ENCODE measurements at regions not wholly inside any gene's neighbourhood (a gene's known extent, or its start where the extent isn't known, plus 50 kb on each side); places are given as distances from the start of the nearest gene placed in this dataset.

GRCh38 chr14:59028476-59029202 lies 159.8 kb upstream of the DAAM1 start:
- peak; percentile 74 for TF ChIP-seq CTCF (IDR thresholded peaks at IDR 0.05)
- Histone ChIP-seq H3K79me2 (no peaks in the 10 kb centered on the region), H3K9ac (no peak overlapping the region), H3K27ac (no peak overlapping the region), H3K4me3 (ENCODE audit: low read depth, low read length) (no peak overlapping the region), H3K27me3 (ENCODE audit: control insufficient read depth, insufficient read depth, low read length) (no peaks in the 10 kb centered on the region), H3K9me3 (ENCODE audit: control insufficient read depth, low read length) (no peaks in the 10 kb centered on the region), H3K4me2 (ENCODE audit: low read length) (peak overlapping the region; percentile 43), H3K36me3 (ENCODE audit: control insufficient read depth, insufficient read depth, low read length) (no peaks in the 10 kb centered on the region), H3K4me1 (no peaks in the 10 kb centered on the region), H2AFZ (peak overlapping the region; percentile 39)

GRCh38 chr14:59032826-59033225 lies 155.6 kb upstream of the DAAM1 start:
- Histone ChIP-seq H3K79me2 (no peaks in the 10 kb centered on the region), H3K36me3 (ENCODE audit: control insufficient read depth, insufficient read depth, low read length) (no peaks in the 10 kb centered on the region), H3K4me2 (ENCODE audit: low read length) (no peak overlapping the region), H3K9me3 (ENCODE audit: control insufficient read depth, low read length) (no peaks in the 10 kb centered on the region), H3K27ac (no peak overlapping the region), H3K27me3 (ENCODE audit: control insufficient read depth, insufficient read depth, low read length) (no peaks in the 10 kb centered on the region), H3K9ac (no peak overlapping the region), H3K4me3 (ENCODE audit: low read depth, low read length) (no peak overlapping the region), H2AFZ (no peak overlapping the region), H3K4me1 (no peaks in the 10 kb centered on the region)
- TF ChIP-seq CTCF (IDR thresholded peaks at IDR 0.05): no peak

GRCh38 chr14:59036134-59036533 lies 152.3 kb upstream of the DAAM1 start:
- Histone ChIP-seq H3K4me2 (ENCODE audit: low read length) (no peak overlapping the region), H3K36me3 (ENCODE audit: control insufficient read depth, insufficient read depth, low read length) (no peaks in the 10 kb centered on the region), H3K4me1 (no peaks in the 10 kb centered on the region), H3K4me3 (ENCODE audit: low read depth, low read length) (no peak overlapping the region), H3K27ac (no peak overlapping the region), H3K9me3 (ENCODE audit: control insufficient read depth, low read length) (no peaks in the 10 kb centered on the region), H3K79me2 (no peaks in the 10 kb centered on the region), H2AFZ (no peak overlapping the region), H3K27me3 (ENCODE audit: control insufficient read depth, insufficient read depth, low read length) (no peaks in the 10 kb centered on the region), H3K9ac (no peak overlapping the region)
- TF ChIP-seq CTCF (IDR thresholded peaks at IDR 0.05): no peak

GRCh38 chr14:59037086-59037485 lies 151.4 kb upstream of the DAAM1 start:
- no peak for TF ChIP-seq CTCF (IDR thresholded peaks at IDR 0.05)
- Histone ChIP-seq H3K79me2 (no peaks in the 10 kb centered on the region), H3K9me3 (ENCODE audit: control insufficient read depth, low read length) (no peaks in the 10 kb centered on the region), H2AFZ (no peak overlapping the region), H3K4me3 (ENCODE audit: low read depth, low read length) (no peak overlapping the region), H3K9ac (no peak overlapping the region), H3K27me3 (ENCODE audit: control insufficient read depth, insufficient read depth, low read length) (no peaks in the 10 kb centered on the region), H3K36me3 (ENCODE audit: control insufficient read depth, insufficient read depth, low read length) (no peaks in the 10 kb centered on the region), H3K4me2 (ENCODE audit: low read length) (no peak overlapping the region), H3K4me1 (no peaks in the 10 kb centered on the region), H3K27ac (no peak overlapping the region)

- H3K9ac ChIP-seq: no peak overlapping the region
- TF ChIP-seq CTCF (IDR thresholded peaks at IDR 0.05): no peak
- no peaks in the 10 kb centered on the region for H3K27me3 ChIP-seq (ENCODE audit: control insufficient read depth, insufficient read depth, low read length)
- H3K36me3 ChIP-seq (ENCODE audit: control insufficient read depth, insufficient read depth, low read length): no peaks in the 10 kb centered on the region
- H2AFZ ChIP-seq: no peak overlapping the region
- H3K4me3 ChIP-seq (ENCODE audit: low read depth, low read length): no peak overlapping the region
- H3K9me3 ChIP-seq (ENCODE audit: control insufficient read depth, low read length): no peaks in the 10 kb centered on the region
- no peak overlapping the region for H3K27ac ChIP-seq
- H3K79me2 ChIP-seq: no peaks in the 10 kb centered on the region
- H3K4me2 ChIP-seq (ENCODE audit: low read length): no peak overlapping the region
- H3K4me1 ChIP-seq: no peaks in the 10 kb centered on the region
Observed at GRCh38 chr14:59037620-59038019, 150.8 kb upstream of the DAAM1 start.

All from parathyroid adenoma (tissue), 2 donors.